ENCODE measurements at regions not wholly inside any gene's neighbourhood (a gene's known extent, or its start where the extent isn't known, plus 50 kb on each side); places are given as distances from the start of the nearest gene placed in this dataset.
"Not testable (repeated sequence)": the region's sequence is repeated elsewhere in the genome, so short reads cannot be mapped to it uniquely, and the experiment has no call there.

DNA sequence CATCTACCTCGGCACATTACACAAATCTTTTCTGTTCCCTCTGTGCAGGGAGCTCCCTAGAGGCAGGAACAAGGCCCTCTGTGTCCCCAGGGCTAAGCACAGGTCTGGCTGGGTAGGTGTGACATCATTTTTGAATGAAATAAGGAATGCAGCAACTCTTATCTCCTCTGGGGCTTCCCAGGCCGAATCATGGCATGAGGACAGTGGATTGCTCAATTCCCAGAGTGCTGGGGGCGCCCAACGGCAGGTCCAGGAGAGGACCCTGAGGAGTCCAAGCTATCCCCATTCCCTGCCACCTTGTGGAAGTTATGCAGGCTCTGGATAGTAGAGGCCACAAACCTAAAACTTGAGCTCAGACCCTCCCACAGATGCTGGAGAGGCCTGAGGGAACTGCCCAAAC lies 158.0 kb upstream of the RAB6C start:
- DNase-seq (ENCODE audit: low read depth), result no peak

DNA sequence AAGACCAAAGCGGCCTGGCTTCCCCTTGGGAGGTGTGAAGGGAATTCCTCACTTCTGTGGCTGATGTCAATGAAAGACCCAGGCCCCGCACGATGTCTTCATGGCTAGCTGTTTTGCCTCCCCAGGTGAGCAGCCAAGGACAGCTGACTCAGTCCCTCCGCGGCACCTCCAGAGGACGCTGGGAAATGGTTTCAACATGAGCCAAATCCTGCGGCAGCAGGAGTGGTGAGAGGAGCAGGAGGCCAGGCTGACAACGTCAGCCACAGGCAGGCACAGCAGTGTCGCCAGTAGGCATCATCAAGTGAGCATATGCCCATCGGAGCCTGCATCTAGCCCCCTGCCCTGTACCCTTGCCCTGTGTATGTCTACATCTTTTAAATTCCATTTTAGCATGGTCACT lies 156.4 kb upstream of the RAB6C start:
- DNase-seq (ENCODE audit: low read depth), result no peak

DNA sequence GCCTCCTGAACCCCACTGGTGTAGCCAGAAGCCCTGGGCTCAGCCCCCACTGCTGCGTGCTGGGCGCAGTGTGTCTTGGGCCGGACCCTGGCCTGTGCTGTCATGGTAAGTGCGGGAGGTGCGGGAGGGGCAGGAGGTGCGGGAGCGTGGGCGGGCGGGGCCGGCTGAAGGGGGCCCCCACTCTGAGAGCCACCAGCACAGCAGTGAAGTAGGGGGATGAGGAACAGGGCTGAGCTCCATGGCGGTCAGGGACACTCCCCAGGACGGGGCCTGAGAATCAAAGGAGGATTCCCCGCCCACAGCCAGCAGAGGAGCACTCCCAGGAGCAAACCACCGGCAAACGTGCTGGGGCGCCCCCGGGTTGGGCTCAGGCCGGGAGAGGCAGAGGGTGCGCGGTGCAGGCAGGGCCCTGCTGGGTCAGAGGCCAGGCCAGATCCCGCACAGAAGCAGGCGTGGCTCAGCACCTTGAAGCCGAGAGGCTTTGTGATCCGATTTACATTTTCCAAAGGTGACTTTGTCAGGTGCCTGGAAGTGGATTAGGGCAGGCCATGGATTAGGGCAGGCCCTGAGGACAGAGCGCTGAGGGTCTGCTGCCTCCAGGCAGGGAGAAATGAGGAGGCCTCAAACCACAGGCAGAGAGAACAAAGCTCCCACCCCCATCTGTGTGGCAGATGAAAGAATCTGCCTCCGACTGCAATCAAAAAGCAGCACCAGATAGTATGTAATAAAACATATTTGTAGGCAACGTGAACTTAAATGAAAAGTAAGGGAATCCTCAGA lies 152.0 kb upstream of the RAB6C start:
- DNase-seq (ENCODE audit: low read depth), result no peak

DNA sequence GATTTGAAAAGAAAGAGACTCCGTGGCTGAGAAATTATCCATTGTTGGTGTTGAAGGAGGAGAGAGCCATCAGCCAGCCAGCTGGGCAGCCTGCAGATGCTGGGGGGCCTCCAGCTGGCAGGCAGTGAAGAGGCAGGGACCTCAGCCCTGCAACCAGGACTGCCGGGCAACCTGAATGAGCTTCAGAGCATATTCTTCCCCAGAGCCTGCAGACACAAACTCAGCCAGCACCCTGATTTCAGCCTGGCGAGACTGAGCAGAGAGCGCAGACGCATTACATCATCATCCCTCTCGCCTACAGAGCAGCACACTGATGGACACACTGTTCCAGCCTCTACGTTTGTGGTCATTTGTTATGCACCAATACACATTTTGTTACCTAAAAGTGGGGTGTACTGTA lies 150.7 kb upstream of the RAB6C start:
- no peak for DNase-seq (ENCODE audit: low read depth)

DNA sequence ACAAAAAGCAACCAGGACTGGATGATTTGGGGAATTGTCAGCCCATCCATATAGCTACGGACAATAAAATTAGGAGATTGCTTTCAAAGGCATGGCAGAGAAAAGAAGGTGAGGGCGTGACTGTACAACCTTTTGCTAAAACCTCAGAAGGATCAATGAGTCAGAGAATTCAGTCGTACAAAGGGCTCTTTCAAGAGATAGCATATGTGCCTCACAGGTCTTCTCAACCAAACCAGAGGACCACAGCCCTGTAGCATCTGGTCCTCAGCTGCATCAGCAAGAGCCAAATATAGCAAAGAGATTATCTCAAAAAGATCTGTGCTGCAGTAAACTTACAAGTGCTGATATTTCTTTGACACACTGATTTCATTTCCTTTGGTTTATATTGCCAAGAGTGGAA lies 149.9 kb upstream of the RAB6C start:
- DNase-seq (ENCODE audit: low read depth), result no peak

DNA sequence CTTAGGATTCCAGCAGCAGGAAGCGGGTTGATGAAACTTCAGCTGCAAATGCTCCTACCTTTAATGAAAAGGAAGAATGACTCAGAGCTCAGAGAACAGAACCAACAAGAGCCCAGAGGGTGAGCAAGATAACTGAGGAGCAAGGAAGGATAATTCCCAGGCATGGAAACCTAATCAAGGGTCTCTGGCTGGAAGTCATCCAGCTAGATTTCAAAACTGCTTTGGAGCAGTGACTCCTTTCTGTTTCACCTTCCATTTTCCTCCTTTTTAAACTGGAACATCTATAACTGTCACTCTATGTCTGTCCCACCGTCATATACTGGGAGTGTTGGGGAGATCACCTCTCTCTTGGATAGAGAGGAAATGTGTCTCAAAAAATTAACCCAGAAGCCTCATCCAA lies 148.4 kb upstream of the RAB6C start:
- no peak for DNase-seq (ENCODE audit: low read depth)

DNA sequence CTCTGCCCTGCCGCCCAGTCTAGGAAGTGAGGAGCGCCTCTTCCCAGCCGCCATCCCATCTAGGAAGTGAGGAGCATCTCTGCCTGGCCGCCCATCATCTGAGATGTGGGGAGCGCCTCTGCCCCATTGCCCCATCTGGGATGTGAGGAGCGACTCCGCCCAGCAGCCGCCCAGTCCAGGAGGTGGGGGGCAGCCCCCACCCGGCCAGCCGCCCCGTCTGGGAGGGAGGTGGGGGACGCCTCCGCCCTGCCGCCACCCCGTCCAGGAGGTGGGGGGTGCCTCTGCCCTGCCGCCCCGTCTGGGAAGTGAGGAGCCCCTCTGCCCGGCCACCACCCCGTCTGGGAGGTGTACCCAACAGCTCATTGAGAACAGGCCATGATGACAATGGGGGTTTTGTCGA lies 146.0 kb upstream of the RAB6C start:
- not testable (repeated sequence) for DNase-seq (ENCODE audit: low read depth)

DNA sequence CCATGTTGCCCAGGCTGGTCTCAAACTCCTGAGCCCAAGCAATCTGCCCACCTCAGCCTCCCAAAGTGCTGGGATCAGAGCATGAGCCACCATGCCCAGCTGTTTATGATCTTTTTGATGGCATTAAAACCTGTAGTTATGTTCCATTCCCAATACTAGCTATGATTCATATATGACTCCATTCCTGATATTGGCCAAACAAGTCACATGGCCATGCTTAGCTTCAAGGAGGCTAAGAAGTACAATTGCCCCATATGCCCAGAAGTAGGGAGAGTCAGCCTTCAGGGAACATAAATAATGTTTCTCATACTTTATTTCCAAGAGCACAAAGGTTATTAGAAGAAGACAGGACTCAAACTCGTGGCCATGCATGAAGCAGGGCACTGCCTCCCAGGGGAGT lies 132.4 kb upstream of the RAB6C start:
- DNase-seq (ENCODE audit: low read depth), result no peak

DNA sequence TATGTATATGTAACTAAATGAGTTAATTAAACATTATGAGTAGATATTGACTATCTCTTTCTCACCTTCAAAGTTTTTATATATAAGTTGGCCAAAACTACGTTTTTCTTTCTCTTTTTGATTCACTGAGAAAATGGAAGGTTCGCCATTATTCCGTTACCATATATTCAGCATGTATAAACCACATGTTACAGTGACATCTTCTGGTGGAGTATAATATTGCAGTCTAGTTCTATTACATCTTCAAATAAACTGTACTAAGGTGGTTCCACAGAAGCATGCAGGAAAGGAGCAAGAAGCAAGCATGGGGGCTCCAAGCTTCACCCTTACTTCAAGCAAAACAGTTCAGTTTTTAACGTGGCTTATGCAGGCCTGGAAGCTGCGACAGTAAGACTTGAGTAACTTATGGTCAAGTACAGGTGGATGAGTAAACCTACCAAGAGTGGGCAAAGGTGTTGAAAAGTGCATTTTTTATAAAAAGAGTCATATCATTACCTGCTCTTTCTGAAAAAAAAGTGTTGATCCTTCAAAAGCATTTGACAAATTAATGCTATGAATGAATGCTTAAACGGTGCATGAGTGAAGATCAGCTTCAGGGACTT lies 129.8 kb upstream of the RAB6C start:
- no peak for DNase-seq (ENCODE audit: low read depth)

DNA sequence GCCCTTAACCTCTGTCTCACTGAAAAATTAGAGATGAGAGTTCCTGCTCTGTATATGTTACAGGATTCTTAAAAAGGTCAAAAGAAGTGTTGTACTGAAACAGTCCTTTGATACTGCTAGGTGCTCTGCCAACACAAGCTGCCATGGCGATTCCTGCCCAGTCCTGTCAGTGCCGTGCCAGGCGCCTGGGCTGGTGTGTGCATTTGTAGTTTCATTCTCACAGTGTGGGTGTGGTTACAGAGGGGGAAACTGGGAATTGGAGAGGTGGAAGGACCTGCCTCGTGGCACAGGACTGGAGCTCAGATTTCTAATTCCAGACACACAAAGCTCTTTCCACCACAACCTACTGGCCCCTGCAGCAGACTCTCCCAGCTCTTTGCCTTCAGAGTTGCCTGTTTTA lies 122.3 kb upstream of the RAB6C start:
- DNase-seq (ENCODE audit: low read depth), result no peak

DNA sequence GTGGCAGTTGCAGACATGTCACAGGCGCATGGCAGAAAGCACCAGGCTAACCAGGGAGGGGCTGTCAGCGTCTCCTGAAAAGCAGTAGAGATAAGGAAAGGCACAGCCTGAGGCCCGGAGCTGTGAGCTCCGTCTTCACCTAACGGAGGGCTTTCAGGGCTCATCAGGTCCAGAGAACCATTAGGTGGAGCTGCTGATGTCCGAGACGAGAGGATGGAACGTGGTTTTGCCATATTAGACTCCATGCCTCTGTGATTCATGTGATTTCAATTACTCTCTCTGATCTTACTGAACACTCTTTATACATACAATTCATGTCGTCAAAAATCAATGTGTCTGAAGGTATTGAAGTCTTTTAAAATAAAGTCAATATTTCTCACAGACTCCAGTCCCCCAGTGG lies 120.3 kb upstream of the RAB6C start:
- no peak for DNase-seq (ENCODE audit: low read depth)

DNA sequence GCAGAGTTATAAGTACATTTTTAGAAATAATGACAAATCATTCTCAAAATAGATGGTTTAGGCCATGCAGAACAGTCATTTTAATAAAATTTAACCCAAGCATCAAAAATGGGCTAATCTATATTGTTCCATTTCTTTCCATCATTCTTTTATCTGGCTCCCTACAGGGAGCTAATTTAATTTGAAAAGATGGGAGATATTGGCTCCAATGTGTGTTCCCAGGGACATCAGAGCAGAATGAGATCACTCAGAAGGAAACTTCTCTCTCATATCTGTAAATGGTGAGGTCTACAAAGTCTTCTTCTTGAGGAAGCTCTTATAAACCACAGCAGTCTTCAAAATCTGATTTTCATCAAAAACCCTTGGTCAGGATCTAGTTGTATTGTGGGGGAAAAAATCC lies 119.4 kb upstream of the RAB6C start:
- DNase-seq (ENCODE audit: low read depth), result no peak

DNA sequence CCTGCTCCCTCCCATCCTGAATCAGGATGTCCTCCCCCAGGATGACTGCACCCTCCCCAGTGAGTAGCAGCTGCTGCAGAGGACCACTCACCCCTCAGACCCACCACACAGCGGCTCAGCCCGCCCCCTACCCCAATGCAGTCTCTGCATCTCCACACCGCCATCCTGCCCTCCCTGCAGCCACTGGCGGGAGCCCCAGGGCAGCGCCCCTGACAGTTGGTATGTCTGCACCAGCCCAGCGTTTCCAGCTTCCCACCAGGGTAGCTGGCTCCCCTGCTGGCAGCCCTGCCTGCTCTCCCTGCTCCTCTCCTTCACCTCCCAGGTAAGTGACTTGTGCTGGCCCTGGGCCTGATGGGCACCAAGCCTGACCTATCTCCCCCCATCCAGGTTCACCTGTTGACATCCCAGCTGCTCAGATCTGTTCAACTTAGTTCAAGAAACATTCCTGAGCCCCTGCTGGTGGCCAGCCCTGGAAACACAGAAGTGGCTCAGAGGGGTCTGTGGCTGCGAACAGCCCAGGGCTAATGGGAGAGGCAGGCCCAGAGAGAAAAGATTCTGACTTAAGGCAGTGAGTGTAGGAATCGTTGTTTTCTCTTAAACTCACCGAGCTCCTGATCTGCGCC lies 117.7 kb upstream of the RAB6C start:
- no peak for DNase-seq (ENCODE audit: low read depth)

DNA sequence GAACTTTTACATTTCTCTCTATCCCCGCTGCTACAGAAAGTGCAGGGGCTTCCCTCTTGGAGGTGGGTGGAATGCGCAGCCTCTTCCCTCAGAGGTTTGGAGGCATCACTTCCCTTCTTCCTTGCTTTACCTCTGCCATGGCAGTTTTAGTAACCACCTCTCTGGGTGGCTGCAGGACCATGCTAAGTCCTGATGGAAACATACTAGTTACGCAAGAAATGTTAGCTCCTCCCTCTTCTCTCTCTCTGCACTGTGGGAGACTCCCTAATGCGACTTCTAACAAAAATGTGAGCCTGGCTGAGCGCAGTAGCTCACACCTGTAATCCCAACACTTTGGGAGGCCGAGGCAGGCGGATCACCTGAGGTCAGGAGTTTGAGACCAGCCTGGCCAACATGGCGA lies 116.8 kb upstream of the RAB6C start:
- no peak for DNase-seq (ENCODE audit: low read depth)

DNA sequence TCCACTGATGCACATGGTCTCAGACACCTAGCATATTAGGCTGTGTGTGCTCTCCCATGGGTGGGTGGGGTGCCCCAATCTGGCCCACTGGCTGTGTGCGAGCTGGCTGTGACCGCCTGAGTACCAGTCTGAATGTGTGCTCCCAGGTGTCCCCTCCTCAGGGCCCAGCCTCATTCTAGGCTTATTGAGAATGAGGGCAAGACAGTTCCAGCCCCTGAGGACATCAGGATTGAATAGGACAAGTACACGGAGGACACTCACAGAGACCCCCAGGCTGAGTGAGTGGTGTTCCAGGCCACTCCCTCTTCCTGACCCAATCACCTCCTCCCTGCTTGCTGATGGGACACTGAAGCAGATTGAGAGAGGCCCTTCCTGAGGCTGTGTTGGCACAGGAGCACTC lies 116.1 kb upstream of the RAB6C start:
- DNase-seq (ENCODE audit: low read depth), result no peak

DNA sequence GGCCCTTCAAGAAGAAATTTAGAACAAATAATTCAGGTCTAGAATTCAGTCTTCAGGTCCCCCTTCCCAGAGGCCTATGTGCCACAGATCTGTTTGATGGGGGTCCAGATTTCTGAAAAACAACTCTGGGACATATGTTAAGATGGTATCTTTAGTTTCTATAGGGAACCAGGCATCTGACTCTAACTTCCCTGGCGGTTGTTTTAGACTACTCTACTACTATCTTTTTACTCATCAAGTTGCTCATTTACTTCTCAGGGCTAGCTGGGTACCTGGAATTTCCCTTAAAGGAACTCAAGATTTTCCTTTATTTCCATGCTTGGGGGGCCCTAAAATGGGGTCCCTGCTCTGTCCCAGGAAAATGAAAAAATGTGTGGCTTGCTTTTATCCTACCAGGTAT lies 114.7 kb upstream of the RAB6C start:
- no peak for DNase-seq (ENCODE audit: low read depth)

DNA sequence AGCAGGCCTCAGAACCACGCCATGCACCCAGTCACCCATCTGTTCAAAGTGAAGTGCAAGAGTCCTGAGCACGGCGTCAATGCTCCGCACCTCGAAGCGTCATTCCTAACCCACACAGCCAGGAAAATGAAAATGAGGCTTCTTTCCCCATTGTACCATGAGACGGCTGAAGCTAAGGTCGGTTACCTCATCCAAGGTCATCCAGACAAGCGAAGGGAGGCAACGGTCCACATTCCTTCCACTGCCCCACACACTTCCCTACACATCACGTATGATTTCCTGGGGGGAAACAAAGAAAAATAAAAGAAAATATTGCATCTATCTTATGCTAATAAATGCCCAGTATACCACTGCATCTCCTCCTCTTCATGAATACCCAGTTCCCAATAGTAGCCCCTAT lies 113.5 kb upstream of the RAB6C start:
- no peak for DNase-seq (ENCODE audit: low read depth)

DNA sequence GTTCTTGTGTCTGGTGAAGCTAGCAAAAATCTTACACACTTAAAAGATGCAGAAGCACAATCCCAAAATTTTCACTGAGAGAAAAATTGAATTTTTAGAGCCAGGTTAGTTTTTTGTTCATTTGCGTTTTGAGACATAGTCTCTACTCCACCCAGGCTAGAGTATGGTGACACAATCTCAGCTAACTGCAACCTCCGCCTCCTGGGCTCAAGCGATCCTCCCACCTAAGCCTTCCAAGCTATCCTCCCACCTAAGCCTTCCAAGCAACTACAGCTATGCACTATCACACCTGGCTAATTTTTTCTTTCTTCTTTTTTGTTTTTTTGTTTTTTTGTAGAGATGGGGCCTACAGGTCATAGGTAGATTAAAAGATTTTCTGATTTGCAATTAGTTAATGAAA lies 113.1 kb upstream of the RAB6C start:
- DNase-seq (ENCODE audit: low read depth), result no peak

DNA sequence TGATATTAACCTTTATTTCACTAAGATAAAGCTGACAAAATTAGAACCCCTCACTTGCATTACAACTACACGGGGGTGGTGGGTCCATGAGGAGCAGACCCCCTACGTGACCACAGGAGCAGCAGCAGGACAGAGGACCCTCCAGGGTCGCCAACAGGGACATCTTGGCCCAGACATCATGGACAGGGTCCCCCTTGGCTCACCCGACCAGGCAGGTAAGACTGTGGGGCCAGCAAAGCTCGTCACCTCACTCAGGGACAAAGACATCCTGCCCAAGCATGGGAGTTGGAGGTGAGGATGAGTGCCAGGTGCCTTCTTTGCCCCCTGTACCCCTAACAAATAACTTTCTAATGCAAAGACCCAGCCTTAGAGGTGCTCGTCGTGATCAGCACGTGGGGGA lies 111.3 kb upstream of the RAB6C start:
- no peak for DNase-seq (ENCODE audit: low read depth)

DNA sequence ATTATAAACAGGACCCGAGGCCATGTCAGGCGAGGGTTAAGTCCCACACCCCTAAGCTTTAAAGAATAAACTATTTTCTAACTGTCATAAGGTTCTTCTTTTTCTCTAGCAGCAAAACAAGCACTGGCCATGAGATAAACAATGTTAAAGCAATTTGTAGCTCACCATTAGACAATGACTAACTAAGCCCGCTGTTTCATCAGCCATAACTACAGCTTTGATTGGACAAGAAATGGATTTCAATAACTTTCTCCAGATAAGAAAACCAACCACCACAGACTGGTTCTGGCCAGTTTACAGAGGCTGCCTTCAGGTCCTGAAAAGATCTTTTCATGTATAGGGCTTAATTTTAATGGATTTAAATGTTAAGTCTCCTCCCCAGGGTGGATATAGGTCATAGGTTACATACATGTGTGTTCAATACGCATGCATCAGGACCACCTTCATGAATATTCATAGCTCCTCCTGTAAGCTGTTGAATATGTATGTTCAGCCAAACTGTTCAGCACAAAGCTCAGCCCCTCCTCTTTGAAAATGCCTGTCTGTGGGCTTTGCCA lies 108.7 kb upstream of the RAB6C start:
- no peak for DNase-seq (ENCODE audit: low read depth)

DNA sequence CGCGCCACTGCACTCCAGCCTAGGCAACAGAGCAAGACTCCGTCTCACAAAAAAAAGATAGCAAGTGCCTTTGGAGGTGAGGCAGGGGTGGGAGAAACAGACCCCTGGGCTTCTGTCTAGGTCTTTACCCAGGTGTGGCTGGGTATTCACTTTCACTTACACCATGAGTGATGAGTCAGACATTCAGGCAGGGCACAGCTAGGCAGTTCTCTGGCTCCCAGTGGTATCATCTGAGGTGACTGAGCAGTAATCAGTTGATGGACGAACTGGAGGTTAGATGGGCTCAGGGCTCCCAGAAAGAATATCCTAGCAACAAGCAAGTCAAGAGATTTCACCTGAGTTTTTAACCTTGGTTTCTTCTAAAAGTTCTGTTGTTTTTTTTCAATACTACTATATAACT lies 107.0 kb upstream of the RAB6C start:
- DNase-seq (ENCODE audit: low read depth), result no peak

DNA sequence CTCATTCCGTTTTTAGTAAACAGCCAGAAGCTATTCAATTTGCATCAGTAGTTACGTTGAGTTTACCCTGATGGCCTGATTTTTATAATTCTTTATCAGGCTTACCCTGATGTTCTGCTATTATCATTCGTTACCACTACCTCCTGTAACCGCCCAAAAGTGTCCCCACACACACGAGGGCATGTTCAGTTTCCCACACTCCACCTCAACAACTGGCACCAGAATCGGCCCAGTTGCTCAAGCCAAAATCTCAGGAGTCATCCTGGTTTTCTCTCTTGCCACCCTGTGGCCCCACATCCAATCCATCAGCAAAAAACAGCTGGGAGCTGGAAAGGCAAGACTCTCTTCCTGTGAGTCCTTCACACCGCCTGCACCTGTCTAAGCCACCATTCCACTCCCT lies 102.9 kb upstream of the RAB6C start:
- no peak for DNase-seq (ENCODE audit: low read depth)

DNA sequence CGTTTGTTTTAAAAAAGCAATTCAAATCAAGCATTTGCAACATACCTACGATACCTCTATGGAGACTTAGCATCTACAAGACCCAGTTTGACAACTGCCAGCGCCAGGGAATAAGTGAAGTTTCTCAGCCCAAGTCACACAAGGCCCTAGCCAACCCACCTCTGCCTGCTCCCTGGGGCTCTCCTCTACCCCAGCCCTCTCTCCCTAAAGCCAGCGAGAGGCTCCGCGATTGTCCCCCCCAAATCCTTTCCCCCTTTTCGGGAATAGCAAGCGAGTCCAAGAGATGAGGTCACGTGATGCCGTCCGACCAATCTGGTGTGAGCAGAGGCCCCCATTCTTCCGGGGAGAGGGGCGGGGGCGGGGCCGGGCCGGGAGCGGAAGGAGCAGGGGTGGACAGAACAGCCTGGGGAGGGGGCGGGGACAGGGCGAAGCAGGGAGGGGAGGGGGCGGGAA lies 102.2 kb upstream of the RAB6C start:
- DNase-seq (ENCODE audit: low read depth), result peak; percentile 72
